GM23338 (cell line): ENCODE measurements at regions not wholly inside any gene's neighbourhood (a gene's known extent, or its start where the extent isn't known, plus 50 kb on each side); places are given as distances from the start of the nearest gene placed in this dataset.

Source experiments
- EZH2phosphoT487 ChIP-seq: fragments of 200-600 bp; sonication (generic); IDR thresholded peaks from one replicate; pipeline ENCODE4 v1.8.1; 2018; ENCODE audit warnings: antibody characterized with exemption; ENCODE audit not compliant: unreplicated experiment
- POLR2AphosphoS5 ChIP-seq: IDR thresholded peaks from 2 replicates; pipeline ENCODE4 v1.6.1; 2016; ENCODE audit warnings: antibody characterized with exemption, low read depth
- TF ChIP-seq, protein P1 (sequence below), 2 experiments: fragments of 200-600 bp in 1 of 2; sonication (generic) in 1 of 2; conservative IDR thresholded peaks; 2 replicates each; pipeline versions ENCODE4 v1.5.1 to v1.6.1; 2016 to 2017; ENCODE audit warnings: antibody characterized with exemption in 2 of 2, low read depth in 2 of 2, mild to moderate bottlenecking in 2 of 2, moderate library complexity in 1 of 2

DNA sequence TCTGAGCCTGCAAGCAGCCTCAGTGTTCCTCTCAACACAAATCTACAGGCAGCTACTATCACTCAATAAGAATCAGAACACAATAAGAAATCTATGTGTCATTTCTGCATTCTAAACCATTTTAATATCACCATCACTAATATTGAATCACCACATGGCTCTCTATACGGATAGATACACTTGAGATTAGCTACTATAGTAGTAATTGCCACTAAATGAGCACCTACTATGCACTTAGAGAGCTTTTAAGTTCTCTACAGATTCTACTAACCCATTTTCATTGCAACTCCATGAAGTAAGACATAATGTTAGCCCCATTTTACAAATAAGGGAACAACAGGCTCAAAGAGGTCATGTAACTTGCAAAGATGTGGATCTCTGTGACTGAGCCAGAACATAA lies 132.8 kb upstream of the DYNLRB2 start:
- TF ChIP-seq EZH2phosphoT487 (no peak), POLR2AphosphoS5 (no peak)
- TF ChIP-seq, protein P1, sequence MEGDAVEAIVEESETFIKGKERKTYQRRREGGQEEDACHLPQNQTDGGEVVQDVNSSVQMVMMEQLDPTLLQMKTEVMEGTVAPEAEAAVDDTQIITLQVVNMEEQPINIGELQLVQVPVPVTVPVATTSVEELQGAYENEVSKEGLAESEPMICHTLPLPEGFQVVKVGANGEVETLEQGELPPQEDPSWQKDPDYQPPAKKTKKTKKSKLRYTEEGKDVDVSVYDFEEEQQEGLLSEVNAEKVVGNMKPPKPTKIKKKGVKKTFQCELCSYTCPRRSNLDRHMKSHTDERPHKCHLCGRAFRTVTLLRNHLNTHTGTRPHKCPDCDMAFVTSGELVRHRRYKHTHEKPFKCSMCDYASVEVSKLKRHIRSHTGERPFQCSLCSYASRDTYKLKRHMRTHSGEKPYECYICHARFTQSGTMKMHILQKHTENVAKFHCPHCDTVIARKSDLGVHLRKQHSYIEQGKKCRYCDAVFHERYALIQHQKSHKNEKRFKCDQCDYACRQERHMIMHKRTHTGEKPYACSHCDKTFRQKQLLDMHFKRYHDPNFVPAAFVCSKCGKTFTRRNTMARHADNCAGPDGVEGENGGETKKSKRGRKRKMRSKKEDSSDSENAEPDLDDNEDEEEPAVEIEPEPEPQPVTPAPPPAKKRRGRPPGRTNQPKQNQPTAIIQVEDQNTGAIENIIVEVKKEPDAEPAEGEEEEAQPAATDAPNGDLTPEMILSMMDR (conservative IDR thresholded peaks at IDR 0.05; ENCODE audit: low read depth in 2 of 2) = no peak
